HEK293T (cell line): ENCODE measurements at regions not wholly inside any gene's neighbourhood (a gene's known extent, or its start where the extent isn't known, plus 50 kb on each side); places are given as distances from the start of the nearest gene placed in this dataset.
"Not testable (repeated sequence)": the region's sequence is repeated elsewhere in the genome, so short reads cannot be mapped to it uniquely, and the experiment has no call there.

Experiments
- CTCF ChIA-PET: fragments of 350-600 bp; formaldehyde crosslinking; extraction: SDS; loops from one replicate; lab custom pipeline; 2021; ENCODE audit warnings: antibody characterized with exemption, inconsistent platforms; lab: Yijun Ruan, JAX
- POLR2A ChIA-PET: fragments of 350-600 bp; formaldehyde crosslinking; extraction: SDS; loops from one replicate; lab custom pipeline; 2020; ENCODE audit warnings: antibody characterized with exemption, inconsistent platforms; lab: Yijun Ruan, JAX
- DNase-seq: peaks from one replicate; pipeline ENCODE4 v3.0.0; 2012; ENCODE audit warnings: mixed read lengths; ENCODE audit errors: extremely low spot score
- ARNT ChIP-seq: fragments of 450-650 bp; IDR thresholded peaks from 2 replicates; pipeline ENCODE4 v1.6.1; 2017; ENCODE audit warnings: mild to moderate bottlenecking
- BHLHE40 ChIP-seq: fragments of 450-650 bp; IDR thresholded peaks from 2 replicates; pipeline ENCODE4 v1.6.1; 2016; ENCODE audit warnings: mild to moderate bottlenecking, moderate library complexity, borderline replicate concordance
- CTBP1 ChIP-seq: fragments of 450-650 bp; IDR thresholded peaks from 2 replicates; pipeline ENCODE4 v1.6.1; 2016; ENCODE audit warnings: borderline replicate concordance
- ELF4 ChIP-seq: fragments of 450-650 bp; IDR thresholded peaks from 2 replicates; pipeline ENCODE4 v1.6.1; 2017; ENCODE audit warnings: antibody characterized with exemption
- FOXA1 ChIP-seq: fragments of 450-650 bp; IDR thresholded peaks from 2 replicates; pipeline ENCODE4 v1.6.1; 2016; ENCODE audit warnings: mild to moderate bottlenecking
- FOXK2 ChIP-seq: fragments of 450-650 bp; IDR thresholded peaks from 2 replicates; pipeline ENCODE4 v1.6.1; 2016; ENCODE audit warnings: mild to moderate bottlenecking
- FOXM1 ChIP-seq: fragments of 450-650 bp; IDR thresholded peaks from 2 replicates; pipeline ENCODE4 v1.6.1; 2017; ENCODE audit warnings: mild to moderate bottlenecking, borderline replicate concordance
- HDGF ChIP-seq: fragments of 450-650 bp; IDR thresholded peaks from 2 replicates; pipeline ENCODE4 v1.6.1; 2017; ENCODE audit warnings: antibody characterized with exemption, borderline replicate concordance
- L3MBTL2 ChIP-seq: fragments of 450-650 bp; conservative IDR thresholded peaks from 2 replicates; pipeline ENCODE4 v1.6.1; 2016; ENCODE audit warnings: mild to moderate bottlenecking
- LEF1 ChIP-seq: fragments of 450-650 bp; IDR thresholded peaks from 2 replicates; pipeline ENCODE4 v1.6.1; 2017; ENCODE audit warnings: mild to moderate bottlenecking, borderline replicate concordance
- NFRKB ChIP-seq: fragments of 450-650 bp; IDR thresholded peaks from 2 replicates; pipeline ENCODE4 v1.6.1; 2016; ENCODE audit warnings: mild to moderate bottlenecking, moderate library complexity
- PKNOX1 ChIP-seq: fragments of 450-650 bp; IDR thresholded peaks from 2 replicates; pipeline ENCODE4 v1.6.1; 2016
- SP1 ChIP-seq: fragments of 450-650 bp; IDR thresholded peaks from 2 replicates; pipeline ENCODE4 v1.6.1; 2017
- SUZ12 ChIP-seq: fragments of 450-650 bp; IDR thresholded peaks from 2 replicates; pipeline ENCODE4 v1.6.1; 2016; ENCODE audit warnings: mild to moderate bottlenecking
- TARDBP ChIP-seq: fragments of 450-650 bp; IDR thresholded peaks from 2 replicates; pipeline ENCODE4 v1.6.1; 2016
- ZNF384 ChIP-seq: fragments of 450-650 bp; IDR thresholded peaks from 2 replicates; pipeline ENCODE4 v1.6.1; 2016

GRCh38 chr6:137811121-137811915 lies 55.7 kb upstream of the TNFAIP3 start:
- DNase-seq = peak; percentile 66
- CTCF ChIA-PET = interaction anchor here (0.7 to 2.2 kb wide), 2 partner anchors 12 to 1988 kb away, joined by 3 to 15 read pairs; no protein-coding TSS in a partner anchor
- POLR2A ChIA-PET = no interaction called here
- peak; percentile 59; the same call in 1 of the 2 replicates for TF ChIP-seq L3MBTL2
- TF ChIP-seq HDGF = no peak

- ChIA-PET POLR2A (no interaction called here), CTCF (interaction anchor here (0.7 to 2.2 kb wide), 2 partner anchors 12 to 1987 kb away, joined by 3 to 15 read pairs; no protein-coding TSS in a partner anchor)
- TF ChIP-seq SP1 (no peak), LEF1 (no peak), PKNOX1 (no peak), CTBP1 (no peak), ELF4 (no peak), FOXM1 (no peak), FOXA1 (no peak), L3MBTL2 (no peak), FOXK2 (no peak), NFRKB (no peak), BHLHE40 (no peak), ARNT (no peak), TARDBP (no peak), ZNF384 (no peak), SUZ12 (no peak)
- DNase-seq = no peak
These were observed 55.0 kb upstream of the TNFAIP3 start for GRCh38 chr6:137811916-137812553.

- POLR2A ChIA-PET = no interaction called here
- CTCF ChIA-PET = interaction anchor here (0.7 kb wide), 1 partner anchor 128 kb away, joined by 3 read pairs; no protein-coding TSS in a partner anchor
- no peak for DNase-seq
- TF ChIP-seq ZNF384 (no peak), SUZ12 (no peak), SP1 (no peak), CTBP1 (no peak), ARNT (no peak), TARDBP (no peak), FOXK2 (no peak), ELF4 (no peak), LEF1 (no peak), L3MBTL2 (no peak), NFRKB (no peak), BHLHE40 (no peak), FOXA1 (no peak)
These were observed 53.6 kb upstream of the TNFAIP3 start for GRCh38 chr6:137813308-137813970.

- POLR2A ChIA-PET, DNase-seq, CTCF ChIA-PET: not testable (repeated sequence)
These were observed 53.0 kb upstream of the TNFAIP3 start for GRCh38 chr6:137814030-137814429.

GRCh38 chr6:137815692-137816091 lies 51.4 kb upstream of the TNFAIP3 start:
- CTCF ChIA-PET = no interaction called here
- POLR2A ChIA-PET = no interaction called here
- TF ChIP-seq FOXM1 (no peak), ARNT (no peak), ZNF384 (no peak), NFRKB (no peak), BHLHE40 (no peak), LEF1 (no peak), PKNOX1 (no peak), SUZ12 (no peak), TARDBP (no peak), HDGF (no peak), CTBP1 (no peak), ELF4 (no peak), SP1 (no peak)
- DNase-seq = no peak

- no peak for DNase-seq
- POLR2A ChIA-PET = no interaction called here
- CTCF ChIA-PET = no interaction called here
- TF ChIP-seq NFRKB = no peak
- no peak for TF ChIP-seq ZNF384
- TF ChIP-seq SP1 = no peak
- TF ChIP-seq CTBP1 = no peak
- no peak for TF ChIP-seq SUZ12
- no peak for TF ChIP-seq FOXM1
- TF ChIP-seq ELF4 = no peak
These were observed 50.9 kb upstream of the TNFAIP3 start for GRCh38 chr6:137816133-137816579.
